Urinary bladder (tissue), 3 donors: ENCODE measurements at regions not wholly inside any gene's neighbourhood (a gene's known extent, or its start where the extent isn't known, plus 50 kb on each side); places are given as distances from the start of the nearest gene placed in this dataset.
"Not testable (repeated sequence)": the region's sequence is repeated elsewhere in the genome, so short reads cannot be mapped to it uniquely, and the experiment has no call there.

Source experiments
- DNase-seq: peaks from one replicate; pipeline ENCODE4 v3.0.0-alpha.2; 2015; ENCODE audit errors: extremely low spot score
- H3K27ac ChIP-seq: one replicate; pipeline ENCODE4 v1.5.1; 2013; ENCODE audit warnings: low read depth, mild to moderate bottlenecking, moderate library complexity
- H3K36me3 ChIP-seq: one replicate; pipeline ENCODE4 v1.6.1; 2013; ENCODE audit warnings: mild to moderate bottlenecking, moderate library complexity; ENCODE audit not compliant: insufficient read depth
- H3K4me1 ChIP-seq: one replicate; pipeline ENCODE4 v1.6.1; 2013; ENCODE audit warnings: mild to moderate bottlenecking, moderate library complexity; ENCODE audit not compliant: insufficient read depth
- H3K4me3 ChIP-seq: one replicate; pipeline ENCODE4 v1.5.1; 2013; ENCODE audit warnings: low read depth, low read length
- WGBS: extraction: QIAGEN DNeasy Blood & Tissue Kit; methylation state at CpG from one replicate; pipeline ENCODE4 v1.1.7; 2013; 5-methylcytosine and 5-hydroxymethylcytosine counted together
- donor health status: healthy with polysubstance abuse.
- donor health status: healthy.

DNA sequence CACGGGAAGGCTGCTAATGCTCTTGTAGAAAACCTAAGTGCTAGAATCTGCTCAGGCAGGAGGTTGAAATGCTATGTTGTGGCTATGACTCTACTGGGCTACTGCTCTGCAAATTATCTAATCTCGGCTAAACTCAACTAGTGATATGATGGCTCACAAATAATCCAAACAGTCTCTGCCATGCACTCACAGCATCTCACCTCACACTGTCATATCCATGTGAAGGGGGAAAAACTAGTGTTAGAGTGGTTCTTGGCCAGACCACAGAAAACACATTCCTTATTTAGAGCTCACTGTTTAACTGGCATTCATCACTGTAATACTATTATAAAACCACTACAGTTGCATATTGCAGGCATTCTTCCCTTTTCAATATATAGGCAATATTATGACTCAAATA lies 81.8 kb upstream of the DST start:
- no peak overlapping the region for H3K27ac ChIP-seq
- 33% methylated on average over 2 of the region's 2 CpGs for WGBS
- no peaks in the 10 kb centered on the region for H3K36me3 ChIP-seq
- DNase-seq: no peak
- H3K4me3 ChIP-seq: no peak overlapping the region
- no peaks in the 10 kb centered on the region for H3K4me1 ChIP-seq

DNA sequence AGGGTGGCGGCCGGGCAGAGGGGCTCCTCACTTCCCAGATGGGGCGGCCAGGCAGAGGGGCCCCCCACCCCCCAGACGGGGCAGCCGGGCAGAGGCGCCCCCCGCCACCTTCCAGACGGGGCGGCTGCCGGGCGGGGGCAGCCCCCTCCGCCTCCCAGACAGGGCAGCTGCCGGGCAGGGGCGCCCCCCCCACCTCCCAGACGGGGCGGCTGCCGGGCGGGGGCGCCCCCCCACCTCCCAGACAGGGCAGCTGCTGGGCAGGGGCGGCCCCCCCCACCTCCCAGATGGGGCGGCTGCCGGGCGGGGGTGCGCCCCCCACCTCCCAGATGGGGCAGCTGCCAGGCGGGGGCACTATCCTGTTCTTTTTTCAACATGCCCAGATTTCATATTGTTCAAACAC lies 78.2 kb upstream of the DST start:
- 92% methylated on average over 25 of the region's 25 CpGs for WGBS
- no peak overlapping the region for H3K4me3 ChIP-seq
- no peaks in the 10 kb centered on the region for H3K4me1 ChIP-seq
- no peak overlapping the region for H3K27ac ChIP-seq
- no peaks in the 10 kb centered on the region for H3K36me3 ChIP-seq
- DNase-seq: no peak

DNA sequence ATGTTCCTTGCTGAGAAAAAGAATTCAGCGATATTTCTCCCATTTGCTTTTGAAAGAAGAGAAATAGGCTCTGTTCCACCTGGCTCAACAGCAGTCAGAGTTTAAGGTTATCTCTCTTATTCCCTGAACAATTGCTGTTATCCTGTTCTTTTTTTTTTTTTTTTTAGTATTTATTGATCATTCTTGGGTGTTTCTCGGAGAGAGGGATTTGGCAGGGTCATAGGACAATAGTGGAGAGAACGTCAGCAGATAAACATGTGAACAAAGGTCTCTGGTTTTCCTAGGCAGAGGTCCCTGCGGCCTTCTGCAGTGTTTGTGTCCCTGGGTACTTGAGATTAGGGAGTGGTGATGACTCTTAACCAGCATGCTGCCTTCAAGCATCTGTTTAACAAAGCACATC lies 77.5 kb upstream of the DST start:
- not testable (repeated sequence) for H3K36me3 ChIP-seq, DNase-seq, H3K4me3 ChIP-seq, H3K4me1 ChIP-seq, H3K27ac ChIP-seq
- WGBS: 90% methylated on average over 4 of the region's 4 CpGs

DNA sequence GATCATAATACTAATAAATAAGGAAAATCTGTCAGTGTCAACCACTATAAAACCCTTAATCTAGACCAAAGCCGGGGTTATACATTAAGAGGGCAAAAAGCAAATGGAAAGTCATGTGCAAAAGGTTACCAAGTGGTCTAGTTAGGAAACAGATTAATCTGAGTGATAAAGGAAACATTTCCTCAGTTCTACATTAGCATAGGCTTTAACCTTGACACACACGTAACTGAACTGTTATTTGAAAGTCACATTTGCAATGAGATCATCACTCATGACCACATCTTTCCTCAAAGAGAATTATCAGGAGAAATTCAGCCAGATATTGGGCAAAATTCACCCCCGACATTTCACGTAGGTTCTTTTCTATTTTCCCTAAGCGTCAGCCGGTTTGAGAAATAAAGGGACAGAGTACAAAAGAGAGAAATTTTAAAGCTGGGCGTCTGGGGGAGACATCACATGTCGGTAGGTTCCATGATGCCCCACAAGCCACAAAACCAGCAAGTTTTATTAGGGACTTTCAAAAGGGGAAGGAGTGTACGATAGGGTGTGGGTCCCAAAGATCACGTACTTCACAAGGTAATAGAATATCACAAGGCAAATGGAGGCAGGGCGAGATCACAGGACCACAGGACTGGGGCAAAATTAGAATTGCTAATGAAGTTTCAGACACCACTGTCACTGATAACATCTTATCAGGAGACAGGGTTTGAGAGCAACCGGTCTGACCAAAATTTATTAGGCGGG lies 76.8 kb upstream of the DST start:
- H3K4me3 ChIP-seq, H3K27ac ChIP-seq, H3K36me3 ChIP-seq, H3K4me1 ChIP-seq, DNase-seq: not testable (repeated sequence)
- WGBS: 91% methylated on average over 13 of the region's 13 CpGs

DNA sequence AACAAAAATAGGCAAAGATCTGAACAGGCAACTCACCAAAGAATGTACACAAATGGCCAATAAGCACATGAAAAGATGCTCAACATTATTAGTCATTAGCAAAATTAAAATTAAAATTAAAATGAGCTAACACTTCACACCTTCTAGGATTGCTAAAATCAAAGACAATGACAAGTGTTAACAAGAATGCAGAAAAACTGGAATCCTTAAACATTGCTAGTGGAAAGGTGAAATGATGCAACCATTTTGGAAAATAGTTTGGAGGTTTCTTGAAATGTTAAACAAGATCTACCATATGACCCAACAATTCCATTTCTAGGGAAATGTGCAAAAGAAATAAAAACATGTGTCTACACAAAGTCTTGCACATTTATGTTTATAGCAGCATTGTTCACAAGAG lies 75.5 kb upstream of the DST start:
- no peak for DNase-seq
- no peak overlapping the region for H3K27ac ChIP-seq
- H3K4me3 ChIP-seq: no peak overlapping the region
- H3K36me3 ChIP-seq: no peaks in the 10 kb centered on the region
- peaks cover 1% of the 10 kb centered on the region for H3K4me1 ChIP-seq

DNA sequence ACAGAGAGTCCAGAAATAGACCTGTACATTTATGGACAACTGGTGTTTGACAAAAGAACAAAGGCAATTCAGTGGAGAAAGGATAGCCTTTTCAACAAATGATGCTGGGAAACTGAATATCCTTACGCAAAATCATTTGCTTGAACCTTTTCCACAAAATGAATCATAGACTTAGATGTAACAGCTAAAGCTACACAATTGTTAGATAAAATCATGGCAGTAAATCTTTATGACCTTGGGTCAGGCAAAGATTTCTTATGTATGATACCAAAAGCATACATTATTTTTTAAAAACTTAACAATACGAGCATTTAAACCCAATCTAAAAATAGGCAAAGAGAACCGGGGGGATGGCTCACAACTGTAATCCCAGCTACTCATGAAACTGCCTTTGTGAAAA lies 73.5 kb upstream of the DST start:
- H3K4me3 ChIP-seq: no peak overlapping the region
- 71% methylated on average over 3 of the region's 3 CpGs for WGBS
- peaks cover 1% of the 10 kb centered on the region for H3K4me1 ChIP-seq
- DNase-seq: no peak
- no peak overlapping the region for H3K27ac ChIP-seq
- no peaks in the 10 kb centered on the region for H3K36me3 ChIP-seq

DNA sequence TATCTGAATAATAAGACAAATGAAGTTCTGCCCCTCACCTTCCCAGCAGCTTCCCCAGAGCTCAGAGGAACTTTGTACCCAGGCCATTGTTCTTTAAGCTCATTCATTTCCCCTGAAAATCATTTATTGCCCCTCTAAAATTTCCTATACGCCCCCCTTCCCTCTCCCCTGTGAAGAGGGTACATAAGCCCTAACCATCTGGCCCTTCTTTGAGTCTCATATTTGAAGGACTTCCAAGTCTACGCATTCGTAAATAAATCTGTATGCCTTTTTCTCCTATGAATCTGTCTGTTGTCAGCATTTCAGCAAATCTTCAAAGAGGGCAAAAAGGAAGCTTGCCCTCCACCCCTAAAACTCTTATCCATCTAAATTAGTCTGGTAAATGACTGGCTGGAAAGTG lies 73.1 kb upstream of the DST start:
- peaks cover 1% of the 10 kb centered on the region for H3K4me1 ChIP-seq
- H3K27ac ChIP-seq: no peak overlapping the region
- no peak overlapping the region for H3K4me3 ChIP-seq
- DNase-seq: no peak
- no peaks in the 10 kb centered on the region for H3K36me3 ChIP-seq
- WGBS: 75% methylated on average over 3 of the region's 3 CpGs

DNA sequence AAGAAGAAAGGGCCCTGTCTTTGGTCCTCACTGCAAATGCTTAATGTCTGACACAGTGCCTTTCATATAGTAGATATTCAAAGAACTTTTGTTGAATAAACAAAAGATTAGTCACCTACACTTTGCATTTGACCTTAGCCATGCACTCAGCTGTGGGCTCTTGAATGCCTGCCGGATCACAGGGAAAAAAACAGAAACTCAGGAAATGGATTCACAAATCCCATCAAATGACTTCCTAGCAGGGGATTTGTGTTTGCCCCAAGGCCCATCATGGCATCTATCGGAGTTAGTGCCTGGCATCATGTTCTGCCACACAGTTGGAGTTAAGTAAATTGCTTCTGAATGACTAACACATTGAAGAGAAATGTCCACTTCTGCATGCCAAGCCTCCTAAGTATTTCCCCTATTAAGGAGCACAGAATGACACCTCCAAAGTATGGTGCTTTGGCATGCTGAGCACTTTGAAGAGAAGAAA lies 72.3 kb upstream of the DST start:
- H3K27ac ChIP-seq: no peak overlapping the region
- no peaks in the 10 kb centered on the region for H3K36me3 ChIP-seq
- H3K4me3 ChIP-seq: no peak overlapping the region
- DNase-seq: no peak
- 43% methylated on average over 2 of the region's 2 CpGs for WGBS
- H3K4me1 ChIP-seq: peaks cover 1% of the 10 kb centered on the region

DNA sequence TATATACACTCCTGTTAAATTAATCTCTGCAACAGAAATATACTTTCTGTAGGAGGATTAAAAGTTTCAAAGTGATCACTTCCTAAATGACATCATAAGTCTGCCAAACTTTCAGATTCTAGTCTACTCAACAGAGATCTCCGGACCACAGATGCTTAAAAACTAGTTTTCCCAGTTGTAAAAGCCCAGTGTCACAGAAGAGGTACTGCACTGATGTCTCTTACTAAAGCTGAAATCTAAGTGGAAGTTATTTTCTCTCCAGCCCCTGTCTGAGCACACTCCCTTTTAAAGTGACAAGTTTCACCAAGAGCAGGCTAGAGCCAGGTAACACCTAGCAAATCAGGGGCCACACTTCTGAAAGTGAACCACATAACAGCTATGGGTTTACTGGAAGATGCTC lies 71.6 kb upstream of the DST start:
- WGBS: 80% methylated on average over 1 of the region's 1 CpG
- no peak overlapping the region for H3K4me3 ChIP-seq
- no peak overlapping the region for H3K27ac ChIP-seq
- no peaks in the 10 kb centered on the region for H3K36me3 ChIP-seq
- peaks cover 1% of the 10 kb centered on the region for H3K4me1 ChIP-seq
- no peak for DNase-seq

DNA sequence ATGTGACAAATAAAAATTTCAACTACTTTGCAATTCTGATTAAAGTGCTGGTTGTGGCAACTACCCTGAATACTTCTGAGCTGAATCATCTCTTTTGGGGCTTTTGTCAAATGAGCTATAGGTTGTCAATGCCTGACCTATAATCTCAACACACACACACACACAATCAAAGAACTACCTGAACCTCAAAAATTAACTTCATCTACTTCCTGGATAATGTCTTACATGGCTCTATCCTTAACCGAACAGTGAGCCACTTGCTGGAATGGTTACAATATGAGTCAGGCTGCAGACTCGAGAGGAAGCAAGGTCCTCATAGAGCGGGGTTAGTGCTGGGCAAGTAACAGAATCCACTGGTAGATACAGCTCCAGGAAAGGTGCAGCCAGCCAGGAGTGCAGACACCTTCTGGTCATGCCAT lies 70.6 kb upstream of the DST start:
- no peaks in the 10 kb centered on the region for H3K36me3 ChIP-seq
- H3K27ac ChIP-seq: no peak overlapping the region
- DNase-seq: no peak
- no peak overlapping the region for H3K4me3 ChIP-seq
- peaks cover 1% of the 10 kb centered on the region for H3K4me1 ChIP-seq
- 19% methylated on average over 3 of the region's 3 CpGs for WGBS

DNA sequence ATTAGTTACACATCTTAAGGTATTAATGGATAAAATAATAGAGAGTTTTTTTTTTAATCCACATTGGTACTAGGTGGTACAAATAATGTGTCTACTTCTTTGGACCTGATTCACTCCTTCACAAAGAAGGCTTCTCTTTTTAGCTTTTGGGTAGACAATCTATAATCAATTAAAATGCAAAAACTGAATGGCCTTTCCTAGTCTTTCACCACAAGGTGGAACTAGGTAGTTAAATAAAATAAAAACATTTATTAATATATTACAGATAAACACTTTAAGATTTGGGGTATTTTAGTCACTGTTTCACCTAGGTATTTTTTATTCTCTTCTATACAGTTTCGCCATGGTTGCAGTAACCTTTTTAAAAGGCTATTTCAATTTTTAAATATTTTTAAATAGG lies 68.3 kb upstream of the DST start:
- 100% methylated on average over 1 of the region's 1 CpG for WGBS
- peaks cover 1% of the 10 kb centered on the region for H3K4me1 ChIP-seq
- H3K27ac ChIP-seq: no peak overlapping the region
- no peaks in the 10 kb centered on the region for H3K36me3 ChIP-seq
- H3K4me3 ChIP-seq: no peak overlapping the region
- no peak for DNase-seq

DNA sequence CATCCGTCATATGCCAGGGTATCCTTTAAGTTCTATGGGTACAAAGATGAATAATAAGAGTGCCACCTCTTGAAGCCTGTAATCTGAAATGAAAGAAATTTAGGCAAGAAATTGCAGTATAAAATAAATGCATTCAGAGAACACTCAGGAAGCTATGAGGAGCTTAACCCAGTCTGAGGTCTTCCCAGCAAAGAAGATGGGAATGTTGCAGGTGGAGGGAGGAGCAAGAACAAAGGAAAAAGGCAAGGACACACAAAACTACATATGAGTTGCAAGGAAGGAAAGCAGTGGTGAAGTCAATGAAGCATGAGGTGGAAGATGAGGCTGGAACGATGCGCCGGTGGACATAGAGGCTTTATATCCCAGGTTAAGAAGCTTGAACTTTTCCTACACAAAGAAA lies 67.0 kb upstream of the DST start:
- no peaks in the 10 kb centered on the region for H3K4me1 ChIP-seq
- H3K27ac ChIP-seq: no peak overlapping the region
- WGBS: 96% methylated on average over 4 of the region's 4 CpGs
- no peaks in the 10 kb centered on the region for H3K36me3 ChIP-seq
- H3K4me3 ChIP-seq: no peak overlapping the region
- DNase-seq: no peak

DNA sequence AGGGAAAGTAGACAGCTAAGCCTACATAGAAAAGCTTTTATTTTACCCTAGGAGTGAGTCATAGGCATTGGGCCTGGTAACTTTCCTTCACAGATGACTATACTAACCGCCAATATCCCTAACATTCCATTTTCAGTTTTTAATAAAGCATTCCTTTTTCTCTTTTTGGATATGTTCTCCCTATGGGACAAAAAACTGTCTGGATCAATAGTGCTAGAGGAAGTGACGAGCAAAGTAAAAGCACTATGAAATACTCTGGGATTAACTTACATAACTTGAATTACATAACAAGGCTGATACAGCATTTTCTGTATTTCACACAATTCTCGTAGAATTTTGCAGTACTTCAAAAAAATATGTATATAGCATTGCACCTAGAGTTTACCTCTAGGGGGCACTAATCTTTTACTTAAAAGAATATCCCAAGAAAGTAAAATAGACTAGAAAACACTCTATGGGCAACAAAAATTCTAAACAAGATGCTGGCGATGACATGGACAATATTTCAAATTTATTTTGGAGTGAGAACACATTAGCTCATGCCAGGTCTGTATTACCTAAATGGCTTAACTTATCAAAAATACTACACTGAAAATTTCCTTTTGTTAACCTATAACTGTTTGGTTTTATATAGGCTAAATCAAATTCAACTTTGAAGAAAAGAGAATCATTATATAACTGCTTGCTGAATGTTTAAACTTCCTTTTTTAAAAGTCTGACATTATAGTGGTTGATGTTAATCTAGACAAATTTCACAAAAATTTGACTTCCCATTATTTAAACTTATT lies 66.3 kb upstream of the DST start:
- WGBS: 50% methylated on average over 4 of the region's 4 CpGs
- no peak overlapping the region for H3K4me3 ChIP-seq
- no peaks in the 10 kb centered on the region for H3K36me3 ChIP-seq
- H3K4me1 ChIP-seq: no peaks in the 10 kb centered on the region
- no peak for DNase-seq
- no peak overlapping the region for H3K27ac ChIP-seq

DNA sequence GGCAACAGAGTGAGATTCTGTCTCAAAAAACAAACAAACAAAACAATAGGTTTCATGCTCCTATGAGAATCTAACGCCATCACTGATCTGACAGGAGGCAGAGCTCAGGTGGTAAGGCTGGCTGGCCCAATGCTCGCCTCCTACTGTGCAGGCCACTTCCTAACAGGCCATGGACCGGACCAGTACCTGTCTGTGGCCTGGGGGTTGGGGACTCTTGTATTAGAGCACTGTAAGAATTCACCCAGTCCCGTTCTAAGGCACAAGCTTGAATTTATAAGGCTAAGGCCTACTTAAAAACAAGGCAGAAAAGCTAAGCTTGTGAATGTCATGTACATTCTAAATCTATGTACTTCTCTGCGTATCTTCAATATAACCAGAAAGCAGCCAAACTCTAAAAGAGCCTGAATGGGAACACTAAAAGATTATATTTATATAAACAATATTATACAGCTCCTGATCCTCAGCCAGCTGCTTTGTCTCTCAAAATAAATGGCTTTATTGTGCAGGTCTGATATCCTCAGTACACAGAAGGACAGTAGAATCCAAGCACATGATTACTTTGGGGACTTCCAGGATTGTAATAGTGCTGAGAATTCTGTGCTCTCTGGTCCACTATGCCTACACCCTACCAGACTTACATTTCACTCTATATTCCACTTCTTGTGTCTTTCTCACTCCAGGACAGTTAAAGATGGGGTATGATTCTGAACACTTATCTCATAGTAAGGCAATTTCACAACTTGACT lies 64.5 kb upstream of the DST start:
- 70% methylated on average over 5 of the region's 5 CpGs for WGBS
- Histone ChIP-seq H3K4me3 (no peak overlapping the region), H3K36me3 (no peaks in the 10 kb centered on the region), H3K4me1 (no peaks in the 10 kb centered on the region), H3K27ac (no peak overlapping the region)
- DNase-seq: no peak
